GM23338 (cell line): ENCODE measurements at regions not wholly inside any gene's neighbourhood (a gene's known extent, or its start where the extent isn't known, plus 50 kb on each side); places are given as distances from the start of the nearest gene placed in this dataset.

Experiments used
- EZH2 ChIP-seq: fragments of 200-600 bp; sonication (generic); IDR thresholded peaks from one replicate; pipeline ENCODE4 v1.8.0; 2017; ENCODE audit warnings: antibody characterized with exemption, mild to moderate bottlenecking, low read depth; ENCODE audit not compliant: unreplicated experiment
- TF ChIP-seq, protein P1 (sequence below), 2 experiments: fragments of 200-600 bp in 1 of 2; sonication (generic) in 1 of 2; conservative IDR thresholded peaks; 2 replicates each; pipeline versions ENCODE4 v1.5.1 to v1.6.1; 2016 to 2017; ENCODE audit warnings: antibody characterized with exemption in 2 of 2, low read depth in 2 of 2, mild to moderate bottlenecking in 2 of 2, moderate library complexity in 1 of 2

- TF ChIP-seq, protein P1, sequence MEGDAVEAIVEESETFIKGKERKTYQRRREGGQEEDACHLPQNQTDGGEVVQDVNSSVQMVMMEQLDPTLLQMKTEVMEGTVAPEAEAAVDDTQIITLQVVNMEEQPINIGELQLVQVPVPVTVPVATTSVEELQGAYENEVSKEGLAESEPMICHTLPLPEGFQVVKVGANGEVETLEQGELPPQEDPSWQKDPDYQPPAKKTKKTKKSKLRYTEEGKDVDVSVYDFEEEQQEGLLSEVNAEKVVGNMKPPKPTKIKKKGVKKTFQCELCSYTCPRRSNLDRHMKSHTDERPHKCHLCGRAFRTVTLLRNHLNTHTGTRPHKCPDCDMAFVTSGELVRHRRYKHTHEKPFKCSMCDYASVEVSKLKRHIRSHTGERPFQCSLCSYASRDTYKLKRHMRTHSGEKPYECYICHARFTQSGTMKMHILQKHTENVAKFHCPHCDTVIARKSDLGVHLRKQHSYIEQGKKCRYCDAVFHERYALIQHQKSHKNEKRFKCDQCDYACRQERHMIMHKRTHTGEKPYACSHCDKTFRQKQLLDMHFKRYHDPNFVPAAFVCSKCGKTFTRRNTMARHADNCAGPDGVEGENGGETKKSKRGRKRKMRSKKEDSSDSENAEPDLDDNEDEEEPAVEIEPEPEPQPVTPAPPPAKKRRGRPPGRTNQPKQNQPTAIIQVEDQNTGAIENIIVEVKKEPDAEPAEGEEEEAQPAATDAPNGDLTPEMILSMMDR (conservative IDR thresholded peaks at IDR 0.05; ENCODE audit: low read depth in 2 of 2): no peak
- no peak for TF ChIP-seq EZH2
Measured at GRCh38 chr21:21996891-21997290, 998.7 kb downstream of the NCAM2 start.
